ENCODE measurements at regions not wholly inside any gene's neighbourhood (a gene's known extent, or its start where the extent isn't known, plus 50 kb on each side); places are given as distances from the start of the nearest gene placed in this dataset.

DNA sequence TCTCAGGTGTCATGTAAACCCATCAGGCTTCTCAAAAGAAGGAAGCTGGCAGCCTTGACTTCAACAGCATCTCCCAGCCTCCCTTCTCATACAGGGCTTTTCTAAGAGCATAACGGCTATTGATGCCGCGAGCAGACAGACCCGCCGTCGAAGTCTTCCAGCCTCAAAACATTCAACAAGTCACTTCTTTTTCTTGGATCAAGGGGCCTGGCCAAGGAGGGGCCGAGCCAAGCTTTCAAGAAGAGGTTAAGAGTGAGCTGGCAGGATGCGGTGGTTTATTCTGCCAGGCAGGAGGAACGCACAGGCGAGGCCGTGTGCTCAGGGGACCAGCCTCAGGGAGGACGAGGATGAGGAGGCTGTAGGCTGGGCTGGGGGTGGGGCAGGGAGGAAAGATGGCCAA is 102.9 kb upstream of the RFLNA start:
- TF ChIP-seq, protein P1, sequence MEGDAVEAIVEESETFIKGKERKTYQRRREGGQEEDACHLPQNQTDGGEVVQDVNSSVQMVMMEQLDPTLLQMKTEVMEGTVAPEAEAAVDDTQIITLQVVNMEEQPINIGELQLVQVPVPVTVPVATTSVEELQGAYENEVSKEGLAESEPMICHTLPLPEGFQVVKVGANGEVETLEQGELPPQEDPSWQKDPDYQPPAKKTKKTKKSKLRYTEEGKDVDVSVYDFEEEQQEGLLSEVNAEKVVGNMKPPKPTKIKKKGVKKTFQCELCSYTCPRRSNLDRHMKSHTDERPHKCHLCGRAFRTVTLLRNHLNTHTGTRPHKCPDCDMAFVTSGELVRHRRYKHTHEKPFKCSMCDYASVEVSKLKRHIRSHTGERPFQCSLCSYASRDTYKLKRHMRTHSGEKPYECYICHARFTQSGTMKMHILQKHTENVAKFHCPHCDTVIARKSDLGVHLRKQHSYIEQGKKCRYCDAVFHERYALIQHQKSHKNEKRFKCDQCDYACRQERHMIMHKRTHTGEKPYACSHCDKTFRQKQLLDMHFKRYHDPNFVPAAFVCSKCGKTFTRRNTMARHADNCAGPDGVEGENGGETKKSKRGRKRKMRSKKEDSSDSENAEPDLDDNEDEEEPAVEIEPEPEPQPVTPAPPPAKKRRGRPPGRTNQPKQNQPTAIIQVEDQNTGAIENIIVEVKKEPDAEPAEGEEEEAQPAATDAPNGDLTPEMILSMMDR (IDR thresholded peaks at IDR 0.05): no peak
- TF ChIP-seq EZH2 (IDR thresholded peaks at IDR 0.05): no peak
- no peak for TF ChIP-seq EZH2phosphoT487 (IDR thresholded peaks at IDR 0.05)

All from neural progenitor cell (in vitro differentiated cells).